ENCODE measurements at regions not wholly inside any gene's neighbourhood (a gene's known extent, or its start where the extent isn't known, plus 50 kb on each side); places are given as distances from the start of the nearest gene placed in this dataset.

DNA sequence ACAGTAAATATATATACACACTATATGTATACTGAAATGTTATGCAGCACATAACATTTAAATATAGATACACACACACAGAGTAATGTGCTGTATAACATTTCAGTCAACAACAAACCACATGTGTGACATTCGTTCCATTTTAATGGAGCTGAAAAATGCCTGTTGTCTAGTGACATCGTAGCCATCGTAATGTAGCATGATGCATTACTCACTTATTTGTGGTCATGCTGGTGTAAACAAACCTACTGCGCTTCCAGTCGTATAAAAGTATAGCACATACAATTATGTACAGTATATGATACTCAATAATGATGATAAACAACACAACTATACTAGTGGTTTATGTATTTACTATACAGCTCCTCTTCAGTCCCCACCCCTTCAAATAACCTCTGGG is 119.0 kb upstream of the SLC38A4 start:
- H3K4me3 ChIP-seq (ENCODE audit: low read depth, low read length) = no peak overlapping the region
- TF ChIP-seq, protein P1, sequence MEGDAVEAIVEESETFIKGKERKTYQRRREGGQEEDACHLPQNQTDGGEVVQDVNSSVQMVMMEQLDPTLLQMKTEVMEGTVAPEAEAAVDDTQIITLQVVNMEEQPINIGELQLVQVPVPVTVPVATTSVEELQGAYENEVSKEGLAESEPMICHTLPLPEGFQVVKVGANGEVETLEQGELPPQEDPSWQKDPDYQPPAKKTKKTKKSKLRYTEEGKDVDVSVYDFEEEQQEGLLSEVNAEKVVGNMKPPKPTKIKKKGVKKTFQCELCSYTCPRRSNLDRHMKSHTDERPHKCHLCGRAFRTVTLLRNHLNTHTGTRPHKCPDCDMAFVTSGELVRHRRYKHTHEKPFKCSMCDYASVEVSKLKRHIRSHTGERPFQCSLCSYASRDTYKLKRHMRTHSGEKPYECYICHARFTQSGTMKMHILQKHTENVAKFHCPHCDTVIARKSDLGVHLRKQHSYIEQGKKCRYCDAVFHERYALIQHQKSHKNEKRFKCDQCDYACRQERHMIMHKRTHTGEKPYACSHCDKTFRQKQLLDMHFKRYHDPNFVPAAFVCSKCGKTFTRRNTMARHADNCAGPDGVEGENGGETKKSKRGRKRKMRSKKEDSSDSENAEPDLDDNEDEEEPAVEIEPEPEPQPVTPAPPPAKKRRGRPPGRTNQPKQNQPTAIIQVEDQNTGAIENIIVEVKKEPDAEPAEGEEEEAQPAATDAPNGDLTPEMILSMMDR (IDR thresholded peaks at IDR 0.05; ENCODE audit: low read depth, low read length) = no peak

DNA sequence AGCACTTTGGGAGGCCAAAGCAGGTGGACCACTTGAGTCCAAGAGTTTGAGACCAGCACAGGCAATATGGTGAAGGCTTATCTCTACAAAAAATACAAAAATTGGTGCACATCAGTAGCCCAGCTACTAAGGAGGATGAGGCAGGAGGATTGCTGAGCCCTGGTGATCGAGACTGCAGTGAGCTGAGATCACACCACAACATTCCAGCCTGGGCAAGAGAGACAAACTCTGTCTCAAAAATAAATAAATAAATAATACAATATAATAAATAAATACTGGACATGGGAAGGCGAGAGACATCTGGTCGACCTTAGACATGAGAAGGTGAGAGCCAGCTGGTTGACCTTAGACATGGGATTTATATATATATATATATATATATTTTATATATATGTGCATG is 119.8 kb upstream of the SLC38A4 start:
- TF ChIP-seq, protein P1 (IDR thresholded peaks at IDR 0.05; ENCODE audit: low read depth, low read length) = no peak
- H3K4me3 ChIP-seq (ENCODE audit: low read depth, low read length) = no peak overlapping the region

DNA sequence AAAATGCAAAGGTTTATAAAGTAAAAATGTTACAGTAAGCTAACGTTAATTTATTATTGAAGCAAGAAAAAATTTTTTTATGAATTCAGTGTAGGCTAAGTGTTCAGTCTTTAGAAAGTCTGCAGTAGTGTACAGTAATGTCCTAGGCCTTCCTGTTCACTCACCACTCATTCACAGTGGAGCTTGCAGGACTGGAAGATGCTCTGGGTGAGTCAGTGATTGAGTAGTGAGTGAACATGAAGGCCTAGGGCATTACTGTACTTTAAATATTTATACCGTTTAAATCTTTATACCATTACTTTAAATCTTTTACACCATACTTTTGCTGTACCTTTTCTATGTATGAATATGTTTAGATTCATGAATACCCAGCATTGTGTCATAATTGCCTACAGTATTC is 120.3 kb upstream of the SLC38A4 start:
- H3K4me3 ChIP-seq (ENCODE audit: low read depth, low read length) = no peak overlapping the region
- TF ChIP-seq, protein P1 (IDR thresholded peaks at IDR 0.05; ENCODE audit: low read depth, low read length) = no peak

DNA sequence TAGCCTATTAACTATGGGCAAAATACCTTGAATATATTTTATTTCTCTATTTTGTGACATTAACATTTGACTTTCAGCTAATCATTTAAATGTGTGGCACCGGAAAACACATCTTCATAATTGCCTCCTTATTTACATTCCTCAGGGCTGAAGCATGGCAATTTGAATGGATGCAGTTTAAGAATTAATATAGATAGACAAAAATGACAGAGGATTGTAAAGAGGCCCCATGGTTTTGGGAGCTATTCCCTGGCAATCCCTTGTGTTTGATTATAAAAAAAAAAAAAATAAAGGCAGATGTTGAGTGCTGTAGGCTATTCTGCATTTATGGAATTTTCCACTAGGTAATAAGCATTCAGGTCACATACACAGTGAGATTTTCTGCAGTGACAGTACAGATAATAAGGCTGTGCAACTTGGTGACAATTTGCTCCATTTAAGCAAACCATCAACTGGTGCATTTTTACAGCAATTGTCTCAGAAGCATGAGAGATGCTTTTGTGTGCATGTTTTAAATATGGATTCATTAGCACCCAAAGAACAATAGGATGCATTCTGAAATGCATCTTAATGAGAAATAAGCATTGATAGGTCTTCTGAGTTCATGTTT is 123.2 kb upstream of the SLC38A4 start:
- H3K4me3 ChIP-seq (ENCODE audit: low read depth, low read length) = no peak overlapping the region
- TF ChIP-seq, protein P1 (IDR thresholded peaks at IDR 0.05; ENCODE audit: low read depth, low read length) = no peak

DNA sequence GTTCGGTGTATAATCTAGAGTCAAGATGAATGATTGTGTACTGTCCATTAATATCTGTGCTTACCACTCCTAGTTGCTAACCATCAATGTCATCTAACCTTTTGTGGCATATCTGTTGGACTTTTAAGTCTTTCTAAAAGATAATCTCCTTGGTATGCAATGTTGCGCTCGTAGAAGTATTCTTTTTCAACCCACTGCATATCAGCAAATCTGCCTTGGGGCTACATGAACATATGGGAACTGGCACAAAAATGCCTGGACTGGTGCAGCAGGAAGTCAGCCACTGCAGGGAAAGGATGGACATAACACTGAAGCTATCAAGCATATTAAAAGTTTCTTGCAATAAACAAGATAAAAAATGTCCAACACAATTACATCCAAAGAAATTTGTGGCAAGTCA is 124.3 kb upstream of the SLC38A4 start:
- H3K4me3 ChIP-seq (ENCODE audit: low read depth, low read length) = no peak overlapping the region
- TF ChIP-seq, protein P1 (IDR thresholded peaks at IDR 0.05; ENCODE audit: low read depth, low read length) = no peak

DNA sequence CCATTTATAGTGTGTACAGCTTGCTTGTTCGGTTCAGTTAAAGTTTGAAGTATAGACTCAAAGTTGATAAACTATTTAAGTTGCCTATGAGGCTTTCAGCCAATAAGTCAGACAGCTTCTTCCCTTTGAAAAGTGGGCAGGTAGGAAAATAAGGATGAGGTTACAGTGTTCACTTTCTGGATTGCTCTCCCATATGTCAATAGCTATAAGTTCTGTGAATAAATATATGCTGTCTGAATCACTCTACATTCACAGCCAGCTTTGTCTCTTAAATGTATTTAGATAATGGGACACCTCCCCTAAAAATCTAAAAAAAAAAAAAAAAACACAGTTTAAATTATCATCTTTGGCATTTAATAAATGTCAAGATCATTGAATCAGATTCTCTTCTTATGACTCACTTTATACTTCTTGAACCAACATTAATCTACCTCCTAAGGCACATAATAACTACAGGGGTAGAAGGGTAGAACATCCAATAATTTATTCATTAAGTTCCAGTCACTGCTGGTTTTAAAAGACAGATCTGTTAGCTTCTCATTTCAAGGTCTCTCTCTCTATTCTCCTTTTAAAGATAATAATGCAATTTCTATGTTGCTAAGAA is 126.4 kb upstream of the PCED1B start:
- H3K4me3 ChIP-seq (ENCODE audit: low read depth, low read length) = no peak overlapping the region
- TF ChIP-seq, protein P1 (IDR thresholded peaks at IDR 0.05; ENCODE audit: low read depth, low read length) = no peak

DNA sequence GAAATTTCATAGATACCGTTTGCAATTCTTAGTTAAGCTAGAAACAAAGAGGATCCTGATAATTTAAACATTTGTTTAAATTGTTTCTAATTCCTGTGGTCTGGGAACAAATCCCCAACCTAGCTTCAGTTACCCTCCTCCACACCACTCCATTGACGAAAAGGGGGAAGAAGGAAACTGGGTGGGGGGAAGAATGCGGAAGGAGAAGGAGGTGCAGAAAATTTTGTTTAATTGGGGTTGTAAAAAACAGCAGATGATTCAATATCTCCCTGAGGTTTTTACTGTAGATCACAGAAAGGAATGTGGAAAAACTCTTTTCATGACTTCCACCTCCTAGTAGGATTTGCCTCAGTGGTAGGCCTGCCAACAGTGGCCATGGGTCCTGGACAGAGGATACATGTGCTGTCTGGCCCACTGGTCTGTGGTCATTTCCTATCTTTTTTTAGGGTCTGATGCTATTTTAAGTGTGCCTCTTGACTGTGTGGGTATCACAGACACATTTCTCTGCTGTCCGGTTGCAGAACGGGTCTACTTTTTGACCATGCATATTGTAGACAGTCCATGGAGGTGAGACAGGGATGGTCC is 122.9 kb upstream of the PCED1B start:
- H3K4me3 ChIP-seq (ENCODE audit: low read depth, low read length) = no peak overlapping the region
- TF ChIP-seq, protein P1 (IDR thresholded peaks at IDR 0.05; ENCODE audit: low read depth, low read length) = no peak
